Loucy (cell line): ENCODE measurements at regions not wholly inside any gene's neighbourhood (a gene's known extent, or its start where the extent isn't known, plus 50 kb on each side); places are given as distances from the start of the nearest gene placed in this dataset.

Experiments used
- H2AFZ ChIP-seq: fragments of 200-600 bp; sonication (generic); 2 replicates; pipeline ENCODE4 v1.6.0; 2016; ENCODE audit warnings: antibody characterized with exemption, mild to moderate bottlenecking, low read length, moderate library complexity
- H3F3A ChIP-seq: fragments of 200-600 bp; 2 replicates; pipeline ENCODE4 v1.6.0; 2016; ENCODE audit warnings: antibody characterized with exemption, low read depth, mild to moderate bottlenecking
- H3K27me3 ChIP-seq: fragments of 200-600 bp; sonication (generic); 2 replicates; pipeline ENCODE4 v1.6.1; 2014; ENCODE audit warnings: low read length, mild to moderate bottlenecking; ENCODE audit not compliant: insufficient read depth, poor library complexity, severe bottlenecking
- H3K36me3 ChIP-seq: fragments of 200-600 bp; sonication (generic); 2 replicates; pipeline ENCODE4 v1.6.1; 2016; ENCODE audit warnings: low read length; ENCODE audit not compliant: insufficient read depth
- H3K4me1 ChIP-seq: fragments of 200-600 bp; sonication (generic); 2 replicates; pipeline ENCODE4 v1.5.1; 2014; ENCODE audit warnings: low read length, mild to moderate bottlenecking; ENCODE audit not compliant: insufficient read depth, poor library complexity, severe bottlenecking
- H3K4me2 ChIP-seq: fragments of 200-600 bp; sonication (generic); 2 replicates; pipeline ENCODE4 v1.6.0; 2014; ENCODE audit warnings: antibody characterized with exemption, low read length, low read depth, mild to moderate bottlenecking; ENCODE audit not compliant: poor library complexity, severe bottlenecking
- H3K4me3 ChIP-seq: fragments of 200-600 bp; sonication (generic); 2 replicates; pipeline ENCODE4 v1.5.1; 2014; ENCODE audit warnings: low read length, mild to moderate bottlenecking, mixed read lengths; ENCODE audit not compliant: poor library complexity, severe bottlenecking
- H3K79me2 ChIP-seq: fragments of 200-600 bp; sonication (generic); 2 replicates; pipeline ENCODE4 v1.6.1; 2014; ENCODE audit warnings: low read length; ENCODE audit not compliant: insufficient read depth
- H3K9ac ChIP-seq: fragments of 200-600 bp; sonication (generic); 2 replicates; pipeline ENCODE4 v1.6.0; 2014; ENCODE audit warnings: mild to moderate bottlenecking, low read depth, low read length, moderate library complexity; ENCODE audit not compliant: poor library complexity, severe bottlenecking
- H3K9me2 ChIP-seq: fragments of 200-600 bp; sonication (generic); replicated peaks from 2 replicates; pipeline ENCODE4 v1.6.1; 2016; ENCODE audit warnings: low read depth, low read length, mixed read lengths
- H3K9me3 ChIP-seq: fragments of 200-600 bp; sonication (generic); 2 replicates; pipeline ENCODE4 v1.6.1; 2014; ENCODE audit warnings: mild to moderate bottlenecking, antibody characterized with exemption, low read length, low read depth; ENCODE audit not compliant: insufficient read depth
- H4K20me1 ChIP-seq: fragments of 200-600 bp; sonication (generic); 2 replicates; pipeline ENCODE4 v1.6.0; 2014; ENCODE audit warnings: antibody characterized with exemption, low read length, mild to moderate bottlenecking; ENCODE audit not compliant: insufficient read depth, poor library complexity, severe bottlenecking
- EZH2phosphoT487 ChIP-seq: fragments of 200-600 bp; IDR thresholded peaks from 2 replicates; pipeline ENCODE4 v1.6.1; 2018; ENCODE audit warnings: antibody characterized with exemption, mild to moderate bottlenecking, moderate library complexity, borderline replicate concordance
- TF ChIP-seq, protein P1 (sequence below): fragments of 200-600 bp; sonication (generic); conservative IDR thresholded peaks from 2 replicates; pipeline ENCODE4 v1.5.1; 2014; ENCODE audit warnings: mild to moderate bottlenecking, antibody characterized with exemption, low read length

DNA sequence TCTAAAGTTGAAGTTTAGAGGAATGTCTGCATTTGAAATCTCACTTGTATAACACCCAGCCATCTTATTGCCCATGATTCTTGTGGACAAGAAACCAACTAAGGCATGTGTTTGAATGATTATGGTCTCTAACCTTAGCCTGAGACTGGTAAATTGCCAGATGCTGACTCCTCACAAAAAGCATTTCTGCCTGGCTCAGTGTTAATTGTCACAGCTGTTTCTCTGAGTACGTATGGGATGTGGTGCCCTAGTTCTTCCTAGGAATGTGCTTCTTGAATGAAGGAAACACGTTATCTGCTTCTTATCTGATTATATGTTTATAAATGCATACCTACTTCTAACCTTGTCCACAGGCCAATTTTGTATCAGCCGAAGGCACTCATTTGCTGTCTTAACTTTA, 63.1 kb upstream of the NDP start:
- H2AFZ ChIP-seq: no peak overlapping the region
- no peaks in the 10 kb centered on the region for H3F3A ChIP-seq
- H3K4me2 ChIP-seq: no peak overlapping the region
- no peaks in the 10 kb centered on the region for H3K79me2 ChIP-seq
- TF ChIP-seq EZH2phosphoT487: no peak
- TF ChIP-seq, protein P1, sequence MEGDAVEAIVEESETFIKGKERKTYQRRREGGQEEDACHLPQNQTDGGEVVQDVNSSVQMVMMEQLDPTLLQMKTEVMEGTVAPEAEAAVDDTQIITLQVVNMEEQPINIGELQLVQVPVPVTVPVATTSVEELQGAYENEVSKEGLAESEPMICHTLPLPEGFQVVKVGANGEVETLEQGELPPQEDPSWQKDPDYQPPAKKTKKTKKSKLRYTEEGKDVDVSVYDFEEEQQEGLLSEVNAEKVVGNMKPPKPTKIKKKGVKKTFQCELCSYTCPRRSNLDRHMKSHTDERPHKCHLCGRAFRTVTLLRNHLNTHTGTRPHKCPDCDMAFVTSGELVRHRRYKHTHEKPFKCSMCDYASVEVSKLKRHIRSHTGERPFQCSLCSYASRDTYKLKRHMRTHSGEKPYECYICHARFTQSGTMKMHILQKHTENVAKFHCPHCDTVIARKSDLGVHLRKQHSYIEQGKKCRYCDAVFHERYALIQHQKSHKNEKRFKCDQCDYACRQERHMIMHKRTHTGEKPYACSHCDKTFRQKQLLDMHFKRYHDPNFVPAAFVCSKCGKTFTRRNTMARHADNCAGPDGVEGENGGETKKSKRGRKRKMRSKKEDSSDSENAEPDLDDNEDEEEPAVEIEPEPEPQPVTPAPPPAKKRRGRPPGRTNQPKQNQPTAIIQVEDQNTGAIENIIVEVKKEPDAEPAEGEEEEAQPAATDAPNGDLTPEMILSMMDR: no peak
- H3K36me3 ChIP-seq: no peaks in the 10 kb centered on the region
- H3K9me3 ChIP-seq: no peaks in the 10 kb centered on the region
- no peaks in the 10 kb centered on the region for H3K27me3 ChIP-seq
- peaks cover 25% of the 10 kb centered on the region for H3K4me1 ChIP-seq
- no peaks in the 10 kb centered on the region for H4K20me1 ChIP-seq
- H3K4me3 ChIP-seq: no peak overlapping the region
- H3K9me2 ChIP-seq: no peaks in the 10 kb centered on the region
- no peak overlapping the region for H3K9ac ChIP-seq

DNA sequence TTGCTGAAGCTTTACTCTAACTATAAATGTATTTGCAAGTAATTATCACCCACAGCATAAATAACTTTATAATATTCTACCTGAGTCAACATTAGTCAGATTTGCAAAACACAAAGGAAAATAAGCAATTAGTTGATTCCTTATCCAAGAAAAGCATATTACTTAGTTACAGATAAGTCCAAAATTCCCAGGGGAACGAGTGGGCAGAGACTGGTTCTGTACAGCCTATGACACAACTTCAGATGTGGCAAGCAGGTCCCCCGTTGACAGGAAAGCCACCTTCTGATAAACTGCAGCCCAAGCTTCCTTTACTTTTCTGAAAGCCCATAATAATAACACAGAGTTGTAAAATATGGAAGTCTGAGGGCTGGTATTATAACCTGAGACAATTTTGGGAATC, 62.4 kb upstream of the NDP start:
- TF ChIP-seq EZH2phosphoT487: no peak
- TF ChIP-seq, protein P1: no peak
- peak overlapping the region; percentile 31 for H3K4me2 ChIP-seq

DNA sequence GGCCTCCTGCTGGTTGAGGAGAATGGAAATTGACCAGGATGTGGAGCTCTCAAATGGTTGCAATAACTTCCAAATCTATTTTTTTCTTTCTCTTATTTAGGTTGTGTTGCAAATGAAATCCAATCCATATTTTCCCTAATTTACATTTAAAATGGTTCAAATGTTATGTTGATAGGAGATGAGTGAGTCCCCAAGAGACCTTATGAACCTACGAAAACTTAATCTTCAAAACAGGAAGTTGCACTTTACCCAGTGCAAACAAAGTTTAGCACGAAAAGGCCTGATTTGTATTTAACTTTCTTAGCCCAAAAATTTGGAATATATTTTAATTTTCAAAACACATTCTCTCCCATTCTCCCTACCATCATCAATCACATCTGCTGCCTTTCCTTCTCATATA, 59.3 kb upstream of the NDP start:
- Histone ChIP-seq H4K20me1 (no peaks in the 10 kb centered on the region), H3K36me3 (no peaks in the 10 kb centered on the region), H2AFZ (0 out of 2 replicates have a peak overlapping the region, but pooled peaks have one; percentile 32), H3K4me3 (no peak overlapping the region), H3K9me3 (no peaks in the 10 kb centered on the region), H3K27me3 (no peaks in the 10 kb centered on the region), H3K9me2 (no peaks in the 10 kb centered on the region), H3K9ac (no peak overlapping the region), H3K4me1 (peaks cover 35% of the 10 kb centered on the region), H3K4me2 (no peak overlapping the region), H3F3A (no peaks in the 10 kb centered on the region), H3K79me2 (no peaks in the 10 kb centered on the region)
- TF ChIP-seq EZH2phosphoT487: no peak
- TF ChIP-seq, protein P1: no peak

More for the DNA sequence above, 62.4 kb upstream of the NDP start:
- Histone ChIP-seq H3K9ac (no peak overlapping the region), H3F3A (no peaks in the 10 kb centered on the region), H3K4me3 (no peak overlapping the region), H4K20me1 (no peaks in the 10 kb centered on the region), H3K27me3 (no peaks in the 10 kb centered on the region), H3K79me2 (no peaks in the 10 kb centered on the region), H3K9me2 (no peaks in the 10 kb centered on the region), H3K4me1 (peaks cover 30% of the 10 kb centered on the region), H3K36me3 (no peaks in the 10 kb centered on the region), H2AFZ (no peak overlapping the region), H3K9me3 (no peaks in the 10 kb centered on the region)
